Spinal cord (tissue), 9 donors: ENCODE measurements at regions not wholly inside any gene's neighbourhood (a gene's known extent, or its start where the extent isn't known, plus 50 kb on each side); places are given as distances from the start of the nearest gene placed in this dataset.
A peak's percentile ranks its signal among the peaks of the same experiment; 100 is the strongest.

Source experiments
- DNase-seq, 6 donors: peaks; one replicate each; pipeline versions ENCODE4 v3.0.0 to v3.0.0-alpha.2; 2013 to 2015; ENCODE audit warnings: low spot score in 6 of 6, low read depth in 4 of 6
- H3K27ac ChIP-seq: one replicate; pipeline ENCODE4 v1.5.1; 2013; ENCODE audit warnings: low read depth, low read length, control low read depth
- H3K27me3 ChIP-seq: one replicate; pipeline ENCODE4 v1.6.1; 2013; ENCODE audit warnings: low read length; ENCODE audit not compliant: control insufficient read depth, insufficient read depth
- H3K36me3 ChIP-seq: one replicate; pipeline ENCODE4 v1.6.1; 2013; ENCODE audit warnings: low read length; ENCODE audit not compliant: control insufficient read depth, insufficient read depth
- H3K4me1 ChIP-seq: one replicate; pipeline ENCODE4 v1.6.1; 2013; ENCODE audit warnings: low read length; ENCODE audit not compliant: control insufficient read depth, insufficient read depth
- H3K4me3 ChIP-seq: one replicate; pipeline ENCODE4 v1.5.1; 2013; ENCODE audit warnings: low read depth, low read length, control low read depth
- H3K9me3 ChIP-seq: one replicate; pipeline ENCODE4 v1.6.1; 2013; ENCODE audit warnings: low read length; ENCODE audit not compliant: control insufficient read depth, insufficient read depth
- WGBS: methylation state at CpG from one replicate; pipeline ENCODE4 v1.1.5; 2013; ENCODE audit warnings: missing lambda C conversion rate; ENCODE audit not compliant: insufficient coverage; 5-methylcytosine and 5-hydroxymethylcytosine counted together
- donor health status: healthy.

DNA sequence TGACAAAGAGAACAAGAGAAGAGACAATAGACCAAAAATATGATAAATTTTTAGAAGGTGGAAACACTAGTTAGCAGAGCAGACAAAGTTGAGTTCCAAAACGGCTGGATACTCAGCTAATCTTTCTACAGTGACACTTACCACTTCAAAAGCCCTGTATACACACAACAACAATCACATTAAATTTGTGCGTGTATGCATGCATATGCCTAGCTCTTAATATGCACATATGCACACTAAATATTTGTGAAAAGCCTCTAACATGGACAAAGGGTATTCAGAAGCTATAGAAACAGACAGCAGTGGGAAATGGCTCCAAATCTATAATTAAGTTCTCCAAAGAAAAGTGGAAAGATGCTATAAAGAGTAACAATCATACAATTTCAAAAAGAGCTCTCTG lies 476.4 kb downstream of the HTR7 start:
- Histone ChIP-seq H3K4me1 (no peaks in the 10 kb centered on the region), H3K27ac (no peak overlapping the region), H3K4me3 (no peak overlapping the region), H3K9me3 (no peaks in the 10 kb centered on the region), H3K36me3 (no peaks in the 10 kb centered on the region), H3K27me3 (no peaks in the 10 kb centered on the region)
- WGBS: no CpG with 5 or more reads among the region's 2 CpGs
- DNase-seq: no peak

DNA sequence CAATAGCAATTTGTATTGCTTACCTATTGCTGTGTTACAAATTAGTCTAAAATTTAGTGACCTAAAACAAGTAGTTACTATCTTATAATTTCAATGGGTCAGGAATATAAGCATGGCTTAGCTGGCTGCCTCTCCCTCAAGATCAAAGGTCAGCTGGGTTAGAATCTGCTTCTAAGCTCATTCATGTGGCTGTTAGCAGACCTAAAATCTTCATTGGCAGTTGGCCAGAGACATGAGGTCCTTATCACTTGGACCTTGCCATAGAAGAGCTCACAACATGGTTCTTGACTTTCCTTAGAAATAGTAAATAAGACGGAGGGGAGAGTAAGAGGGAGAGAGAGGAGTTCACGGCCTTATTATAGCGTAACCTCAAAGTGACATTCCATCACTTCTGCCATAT lies 468.0 kb downstream of the HTR7 start:
- Histone ChIP-seq H3K4me3 (no peak overlapping the region), H3K36me3 (no peaks in the 10 kb centered on the region), H3K27me3 (no peaks in the 10 kb centered on the region), H3K9me3 (no peaks in the 10 kb centered on the region), H3K4me1 (no peaks in the 10 kb centered on the region), H3K27ac (no peak overlapping the region)
- DNase-seq: no peak
- no CpG with 5 or more reads among the region's 3 CpGs for WGBS

DNA sequence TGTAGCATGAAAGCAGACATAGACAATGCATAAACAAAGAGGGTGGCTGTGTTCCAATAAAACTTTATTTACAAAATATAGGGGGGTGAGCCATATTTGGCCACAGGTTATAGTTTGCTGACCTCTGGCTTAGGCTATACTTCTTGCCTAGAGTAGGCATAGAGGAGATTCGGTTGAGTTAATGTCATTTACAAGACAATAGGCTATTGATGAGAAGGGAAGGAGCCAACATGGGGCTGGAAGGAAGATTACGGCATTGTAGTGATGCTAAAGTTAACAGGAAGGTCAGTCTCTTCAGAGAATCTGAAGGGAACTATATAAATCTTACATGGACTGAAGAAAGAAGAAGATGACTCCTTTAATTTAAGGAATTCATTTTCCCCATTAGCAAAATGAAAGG lies 463.5 kb downstream of the HTR7 start:
- Histone ChIP-seq H3K4me1 (no peaks in the 10 kb centered on the region), H3K36me3 (no peaks in the 10 kb centered on the region), H3K4me3 (no peak overlapping the region)

DNA sequence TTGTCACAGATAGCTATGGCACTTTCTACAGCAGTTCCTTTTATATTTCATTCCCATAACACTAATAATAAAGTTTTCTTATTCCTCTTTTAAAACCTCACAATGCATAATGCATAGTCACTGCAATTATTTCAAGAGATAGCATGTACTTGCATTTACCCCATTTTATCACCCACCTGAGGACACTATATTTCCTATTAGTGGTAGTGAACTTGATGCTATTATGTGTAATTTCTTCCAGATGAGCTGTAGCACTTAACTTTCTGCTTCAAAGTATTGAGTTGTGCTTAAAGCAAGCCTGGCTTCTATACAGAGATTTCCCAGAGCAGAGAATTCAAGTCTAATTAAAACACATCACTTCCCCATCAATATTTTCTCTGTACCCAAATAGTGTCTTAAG lies 461.1 kb downstream of the HTR7 start:
- Histone ChIP-seq H3K27ac (no peak overlapping the region), H3K27me3 (no peaks in the 10 kb centered on the region), H3K4me1 (no peaks in the 10 kb centered on the region), H3K9me3 (no peaks in the 10 kb centered on the region), H3K36me3 (no peaks in the 10 kb centered on the region), H3K4me3 (no peak overlapping the region)
- peak in 1 of 6 donors; percentile 87 for DNase-seq

More for the DNA sequence above, 463.5 kb downstream of the HTR7 start:
- Histone ChIP-seq H3K27me3 (no peaks in the 10 kb centered on the region), H3K27ac (no peak overlapping the region), H3K9me3 (no peaks in the 10 kb centered on the region)
- no peak for DNase-seq
- WGBS: 32% methylated on average over 2 of the region's 2 CpGs

DNA sequence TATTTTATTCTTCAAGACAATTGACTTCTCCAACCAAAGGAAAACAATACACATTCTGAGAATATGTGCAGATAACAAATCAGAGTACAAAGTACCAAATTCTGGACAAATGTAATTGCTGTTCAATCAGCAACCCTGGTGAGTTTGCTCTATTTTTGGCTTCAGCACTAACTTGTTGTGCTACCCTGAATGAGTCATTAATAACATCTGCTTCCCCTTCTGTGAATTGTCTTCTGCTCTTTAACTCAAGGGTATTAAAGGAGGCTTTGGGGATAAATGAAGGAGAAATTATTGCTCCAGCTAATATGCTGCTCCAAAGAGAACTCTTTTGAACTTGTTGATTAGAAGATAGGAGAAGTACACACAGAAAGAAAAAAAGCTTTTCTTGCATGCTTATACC lies 459.3 kb downstream of the HTR7 start:
- H3K4me3 ChIP-seq: no peak overlapping the region

DNA sequence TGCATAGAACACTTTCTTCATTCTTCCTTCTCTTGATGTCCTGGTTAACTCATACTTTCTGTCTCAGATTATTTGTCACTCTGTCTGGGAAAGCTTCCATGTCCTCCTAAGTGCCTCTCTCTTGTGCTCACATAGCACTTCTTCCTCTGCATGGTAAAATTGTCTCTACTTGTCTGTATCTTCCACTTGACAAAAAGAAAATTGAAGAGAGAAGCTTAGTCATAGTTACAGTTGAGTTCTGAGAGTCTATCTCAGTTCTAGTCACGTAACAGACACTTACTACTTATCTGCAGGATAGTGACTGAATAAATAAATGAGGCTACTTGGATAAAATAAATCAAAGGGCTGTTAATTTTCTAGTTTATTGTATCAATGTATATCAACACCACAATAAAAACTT lies 458.1 kb downstream of the HTR7 start:
- Histone ChIP-seq H3K27ac (no peak overlapping the region), H3K4me3 (no peak overlapping the region), H3K4me1 (no peaks in the 10 kb centered on the region), H3K36me3 (no peaks in the 10 kb centered on the region), H3K9me3 (no peaks in the 10 kb centered on the region), H3K27me3 (no peaks in the 10 kb centered on the region)
- WGBS: no CpG with 5 or more reads among the region's 1 CpG
- DNase-seq: no peak

More for the DNA sequence above, 459.3 kb downstream of the HTR7 start:
- Histone ChIP-seq H3K27me3 (no peaks in the 10 kb centered on the region), H3K4me1 (no peaks in the 10 kb centered on the region), H3K9me3 (no peaks in the 10 kb centered on the region), H3K36me3 (no peaks in the 10 kb centered on the region), H3K27ac (no peak overlapping the region)
- peak in 1 of 6 donors; percentile 62 for DNase-seq

DNA sequence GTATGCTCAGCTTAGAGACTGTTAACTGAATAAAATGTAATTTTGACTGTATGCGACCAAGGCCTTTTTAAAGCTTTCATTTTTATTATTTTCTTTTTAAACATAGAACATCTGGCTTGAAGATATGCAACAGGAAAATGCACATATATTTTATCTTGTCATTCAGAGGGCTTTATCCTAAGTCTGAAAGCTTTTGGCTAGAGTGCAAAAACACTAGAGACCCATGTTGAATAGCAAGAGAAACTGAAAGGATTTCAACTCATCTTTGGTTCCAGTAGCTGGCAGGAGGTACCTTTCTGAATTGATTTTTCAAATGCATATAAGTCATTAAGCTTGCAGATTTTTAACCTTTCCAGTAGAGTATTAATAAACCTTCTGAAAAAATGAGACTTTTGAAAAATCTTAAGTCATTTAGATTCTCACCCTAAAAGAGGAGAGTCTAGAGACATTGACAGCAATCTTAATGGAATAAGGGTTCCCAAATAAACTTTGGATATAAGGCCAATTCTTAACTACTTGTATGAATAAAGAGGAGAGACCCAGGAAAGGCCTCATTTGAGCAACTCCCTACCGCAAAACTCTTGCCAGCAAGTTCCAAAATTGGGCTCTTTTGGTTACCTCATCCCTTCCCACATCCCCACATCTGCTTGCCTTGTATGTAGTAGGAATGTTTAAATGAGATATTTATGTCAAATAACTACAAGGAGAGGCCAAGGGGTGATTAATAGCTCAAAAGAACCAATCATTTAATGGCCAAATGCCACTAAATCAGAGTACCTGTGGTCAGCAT lies 454.4 kb downstream of the HTR7 start:
- DNase-seq: peak in 2 of 6 donors; percentile 5 to 17
- H3K4me1 ChIP-seq: no peaks in the 10 kb centered on the region
- no peaks in the 10 kb centered on the region for H3K9me3 ChIP-seq
- no CpG with 5 or more reads among the region's 2 CpGs for WGBS
- no peaks in the 10 kb centered on the region for H3K36me3 ChIP-seq
- H3K27me3 ChIP-seq: no peaks in the 10 kb centered on the region
- no peak overlapping the region for H3K4me3 ChIP-seq
- no peak overlapping the region for H3K27ac ChIP-seq

DNA sequence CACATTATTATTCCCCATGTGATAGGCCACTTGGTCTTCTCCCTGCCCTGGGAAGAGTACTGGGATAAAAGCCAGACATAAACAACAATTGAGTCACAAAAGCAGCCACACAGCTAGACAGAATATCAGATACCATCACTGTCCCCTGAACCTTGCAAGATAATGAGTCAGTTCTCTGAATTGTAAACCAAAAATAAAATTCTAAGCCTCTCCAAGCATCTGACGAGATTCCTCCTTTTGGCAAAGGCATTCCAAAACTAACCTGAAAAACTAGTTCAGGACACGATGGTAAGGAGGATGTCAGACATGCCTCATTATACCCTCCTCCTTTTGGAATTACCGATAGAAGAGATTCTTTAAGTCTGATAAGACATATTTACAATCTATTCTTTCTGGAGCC lies 450.7 kb downstream of the HTR7 start:
- peaks cover 3% of the 10 kb centered on the region for H3K9me3 ChIP-seq
- no peak overlapping the region for H3K4me3 ChIP-seq
- no peaks in the 10 kb centered on the region for H3K4me1 ChIP-seq
- no peak overlapping the region for H3K27ac ChIP-seq
- WGBS: no CpG with 5 or more reads among the region's 3 CpGs
- DNase-seq: no peak
- H3K36me3 ChIP-seq: no peaks in the 10 kb centered on the region
- H3K27me3 ChIP-seq: no peaks in the 10 kb centered on the region

DNA sequence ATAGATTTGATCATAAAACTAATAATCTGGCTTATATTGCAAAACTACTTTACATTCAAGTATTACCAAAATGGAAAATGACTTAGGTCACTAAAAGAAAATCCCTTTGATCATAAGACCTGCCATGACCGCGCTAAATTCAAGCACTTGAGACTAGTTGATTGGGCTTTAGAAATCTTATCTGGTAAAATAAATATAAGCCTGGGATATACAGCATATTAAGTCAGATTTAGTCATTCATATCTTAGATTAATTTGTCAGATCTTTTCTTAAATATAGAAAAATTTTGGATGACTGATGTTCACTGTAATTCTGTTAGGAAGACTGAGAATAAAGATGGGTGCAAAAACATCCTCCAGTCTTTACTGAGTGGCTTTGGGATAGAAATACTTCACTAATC lies 450.0 kb downstream of the HTR7 start:
- Histone ChIP-seq H3K9me3 (peaks cover 3% of the 10 kb centered on the region), H3K27me3 (no peaks in the 10 kb centered on the region), H3K4me3 (no peak overlapping the region), H3K27ac (no peak overlapping the region), H3K36me3 (no peaks in the 10 kb centered on the region), H3K4me1 (no peaks in the 10 kb centered on the region)
- DNase-seq: no peak
- WGBS: no CpG with 5 or more reads among the region's 2 CpGs

DNA sequence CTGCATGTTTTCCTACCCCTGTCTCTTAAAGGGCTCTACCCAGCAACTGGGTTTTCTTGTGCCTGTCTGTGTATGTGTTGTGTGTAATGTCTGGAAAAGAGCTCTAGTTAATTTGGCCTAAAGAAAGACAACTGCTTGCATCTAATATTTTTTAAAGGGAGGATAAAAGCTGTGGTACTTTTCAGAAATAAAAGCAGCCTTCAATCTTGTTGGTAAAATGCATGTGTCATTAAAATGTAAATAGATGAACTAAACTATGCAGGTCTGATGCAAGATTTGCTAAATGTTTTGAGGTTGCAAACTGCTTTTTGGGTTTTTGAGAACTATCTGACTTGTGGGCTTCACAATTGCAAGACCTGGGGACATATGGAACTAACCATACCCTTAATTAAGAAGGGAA lies 445.3 kb downstream of the HTR7 start:
- Histone ChIP-seq H3K9me3 (peaks cover 3% of the 10 kb centered on the region), H3K4me3 (no peak overlapping the region), H3K4me1 (no peaks in the 10 kb centered on the region), H3K27me3 (no peaks in the 10 kb centered on the region), H3K27ac (no peak overlapping the region), H3K36me3 (no peaks in the 10 kb centered on the region)
- no peak for DNase-seq
